Right lobe of liver (tissue), 6 donors: ENCODE measurements at regions not wholly inside any gene's neighbourhood (a gene's known extent, or its start where the extent isn't known, plus 50 kb on each side); places are given as distances from the start of the nearest gene placed in this dataset.

Experiments
- ATAC-seq, 4 donors: fragments of 200-7000 bp; cut with Tn5 transposase; one replicate each; pipeline ENCODE4 v1.9.1; 2020; ENCODE audit warnings: mild to moderate bottlenecking in 4 of 4, moderate library complexity in 4 of 4
- DNase-seq, 3 donors: peaks; one replicate each; pipeline ENCODE4 v3.0.0-alpha.2; 2020
- H3K27ac ChIP-seq, 3 donors: fragments of 200-600 bp; one replicate each; pipeline ENCODE4 v1.8.0; 2022
- H3K27me3 ChIP-seq, 2 donors: fragments of 200-600 bp; one replicate each; pipeline ENCODE4 v1.8.0; 2022
- H3K36me3 ChIP-seq, 4 donors: fragments of 200-600 bp; sonication (generic) in 1 of 4; one replicate each; pipeline versions ENCODE4 v1.5.1 to v1.8.0; 2017 to 2022; ENCODE audit warnings: control low read depth in 1 of 4
- H3K4me1 ChIP-seq, 4 donors: fragments of 200-600 bp; sonication (generic) in 1 of 4; one replicate each; pipeline versions ENCODE4 v1.5.1 to v1.8.0; 2017 to 2022; ENCODE audit warnings: control low read depth in 1 of 4
- H3K4me3 ChIP-seq, 3 donors: fragments of 200-600 bp; one replicate each; pipeline ENCODE4 v1.8.0; 2022
- H3K9me3 ChIP-seq, 4 donors: fragments of 200-600 bp; sonication (generic) in 1 of 4; one replicate each; pipeline versions ENCODE4 v1.5.1 to v1.8.0; 2017 to 2022; ENCODE audit warnings: control low read depth in 1 of 4
- POLR2A ChIP-seq: fragments of 450-650 bp; IDR thresholded peaks from one replicate; pipeline ENCODE4 v1.6.1; 2017; ENCODE audit warnings: antibody characterized with exemption, mild to moderate bottlenecking
- WGBS: methylation state at CpG from one replicate; pipeline ENCODE4 v1.1.6; 2018; ENCODE audit warnings: low coverage, low lambda C conversion rate; ENCODE audit not compliant: insufficient coverage; ENCODE audit errors: missing lambda C conversion rate; 5-methylcytosine and 5-hydroxymethylcytosine counted together
- intact Hi-C, 2 donors: fragments of 100-400 bp; cut with DNase I; formaldehyde crosslinking; loops; one replicate each; pipeline versions ENCODE4 v1.11.2 to v1.14.1; 2022
- TF ChIP-seq, protein P1 (sequence below), 4 donors: fragments of 200-600 bp in 3 of 4; fragments of 450-650 bp in 1 of 4; IDR thresholded peaks; one replicate each; pipeline versions ENCODE4 v1.5.1 to v1.8.0; 2016 to 2022; ENCODE audit warnings: antibody characterized with exemption in 4 of 4, mild to moderate bottlenecking in 2 of 4
- donor health status: DM: no; HTN: yes; CAD: no.
- donor health status: DM: no; HTN: no; CAD: no.
- donor health status: DM: no; HTN: no; CAD: no.
- donor health status: DM: no; HTN: yes; CAD: no.
- donor health status: DM: no; HTN: yes; CAD: no.

DNA sequence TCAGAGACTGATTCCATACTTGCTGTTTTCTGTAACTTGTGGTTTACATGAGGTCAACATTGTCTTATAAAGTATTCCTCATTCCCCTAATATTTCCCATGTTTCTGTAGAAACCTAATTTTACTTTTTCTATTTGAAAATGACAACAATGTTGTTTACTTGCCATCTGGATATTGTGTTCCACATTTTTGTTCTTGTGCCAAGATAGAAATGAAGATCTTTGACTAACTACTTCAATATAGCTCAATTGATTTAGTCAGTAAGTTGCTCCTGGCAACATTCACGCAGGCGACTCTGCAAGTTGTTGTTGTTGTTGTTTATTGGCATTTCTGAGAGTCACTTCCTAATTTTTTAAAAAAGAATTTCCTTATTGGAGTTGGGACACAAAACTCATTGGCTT, 69.5 kb downstream of the CAVIN2 start:
- H3K27me3 ChIP-seq, result no peaks in the 10 kb centered on the region
- H3K36me3 ChIP-seq, result no peaks in the 10 kb centered on the region
- H3K4me1 ChIP-seq, result no peaks in the 10 kb centered on the region
- H3K9me3 ChIP-seq, result no peaks in the 10 kb centered on the region
- DNase-seq, result no peak
- no peak for ATAC-seq
- intact Hi-C loops, result no loop called here
- no peak for TF ChIP-seq POLR2A
- TF ChIP-seq, protein P1, sequence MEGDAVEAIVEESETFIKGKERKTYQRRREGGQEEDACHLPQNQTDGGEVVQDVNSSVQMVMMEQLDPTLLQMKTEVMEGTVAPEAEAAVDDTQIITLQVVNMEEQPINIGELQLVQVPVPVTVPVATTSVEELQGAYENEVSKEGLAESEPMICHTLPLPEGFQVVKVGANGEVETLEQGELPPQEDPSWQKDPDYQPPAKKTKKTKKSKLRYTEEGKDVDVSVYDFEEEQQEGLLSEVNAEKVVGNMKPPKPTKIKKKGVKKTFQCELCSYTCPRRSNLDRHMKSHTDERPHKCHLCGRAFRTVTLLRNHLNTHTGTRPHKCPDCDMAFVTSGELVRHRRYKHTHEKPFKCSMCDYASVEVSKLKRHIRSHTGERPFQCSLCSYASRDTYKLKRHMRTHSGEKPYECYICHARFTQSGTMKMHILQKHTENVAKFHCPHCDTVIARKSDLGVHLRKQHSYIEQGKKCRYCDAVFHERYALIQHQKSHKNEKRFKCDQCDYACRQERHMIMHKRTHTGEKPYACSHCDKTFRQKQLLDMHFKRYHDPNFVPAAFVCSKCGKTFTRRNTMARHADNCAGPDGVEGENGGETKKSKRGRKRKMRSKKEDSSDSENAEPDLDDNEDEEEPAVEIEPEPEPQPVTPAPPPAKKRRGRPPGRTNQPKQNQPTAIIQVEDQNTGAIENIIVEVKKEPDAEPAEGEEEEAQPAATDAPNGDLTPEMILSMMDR (IDR thresholded peaks at IDR 0.05), result no peak
- H3K27ac ChIP-seq, result no peak overlapping the region
- 100% methylated on average over 2 of the region's 2 CpGs for WGBS
- no peak overlapping the region for H3K4me3 ChIP-seq

DNA sequence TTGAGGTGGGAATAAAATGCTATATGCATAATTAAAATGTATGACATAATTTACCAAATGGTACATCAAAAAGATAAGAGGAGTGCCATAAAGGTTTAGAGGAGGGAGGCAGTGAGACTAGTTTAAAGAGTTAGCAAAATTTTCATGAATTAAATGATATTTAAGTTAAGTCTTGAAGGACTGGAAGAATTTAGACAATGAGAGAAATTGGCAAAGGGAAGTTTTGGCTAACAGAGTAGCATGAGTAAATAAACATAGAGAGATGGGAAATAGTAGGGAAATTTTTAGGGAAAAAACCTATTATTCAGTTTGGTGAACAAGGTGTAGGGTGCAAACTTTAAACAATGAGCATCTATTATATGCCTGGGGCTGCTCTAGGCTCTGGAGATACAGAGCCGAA, 68.8 kb downstream of the CAVIN2 start:
- Histone ChIP-seq H3K4me1 (no peaks in the 10 kb centered on the region), H3K4me3 (no peak overlapping the region), H3K27me3 (no peaks in the 10 kb centered on the region), H3K36me3 (no peaks in the 10 kb centered on the region), H3K27ac (no peak overlapping the region), H3K9me3 (no peaks in the 10 kb centered on the region)
- intact Hi-C loops, result no loop called here
- ATAC-seq (no peak), DNase-seq (no peak)
- no peak for TF ChIP-seq POLR2A
- TF ChIP-seq, protein P1 (IDR thresholded peaks at IDR 0.05), result no peak
- 67% methylated on average over 1 of the region's 1 CpG for WGBS

DNA sequence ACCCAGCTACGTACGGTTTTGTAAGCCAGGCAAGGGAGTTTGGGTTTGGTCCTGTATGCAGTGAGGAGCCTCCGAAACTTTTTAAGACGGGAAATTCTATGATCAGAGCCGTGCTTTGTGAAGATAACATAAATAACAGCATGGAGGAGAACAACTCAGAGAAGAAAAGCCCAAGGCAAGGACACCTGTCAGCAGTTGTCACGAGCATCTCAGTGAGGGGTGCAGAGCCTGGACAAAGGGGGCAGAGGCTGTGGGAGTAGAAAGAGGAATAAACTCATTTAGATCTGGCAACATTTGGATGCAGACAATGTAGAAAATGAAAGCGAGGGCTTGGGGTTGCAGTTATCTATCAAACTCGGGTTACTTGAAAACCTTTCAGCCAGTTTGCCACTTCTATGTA, 64.5 kb downstream of the CAVIN2 start:
- H3K4me1 ChIP-seq, result no peaks in the 10 kb centered on the region
- H3K9me3 ChIP-seq, result no peaks in the 10 kb centered on the region
- H3K4me3 ChIP-seq, result no peak overlapping the region
- H3K27ac ChIP-seq, result no peak overlapping the region
- TF ChIP-seq, protein P1 (IDR thresholded peaks at IDR 0.05), result no peak
- no peak for TF ChIP-seq POLR2A
- intact Hi-C loops, result no loop called here
- DNase-seq, result no peak
- no peaks in the 10 kb centered on the region for H3K36me3 ChIP-seq
- no peaks in the 10 kb centered on the region for H3K27me3 ChIP-seq
- WGBS, result 58% methylated on average over 8 of the region's 8 CpGs
- ATAC-seq, result no peak

DNA sequence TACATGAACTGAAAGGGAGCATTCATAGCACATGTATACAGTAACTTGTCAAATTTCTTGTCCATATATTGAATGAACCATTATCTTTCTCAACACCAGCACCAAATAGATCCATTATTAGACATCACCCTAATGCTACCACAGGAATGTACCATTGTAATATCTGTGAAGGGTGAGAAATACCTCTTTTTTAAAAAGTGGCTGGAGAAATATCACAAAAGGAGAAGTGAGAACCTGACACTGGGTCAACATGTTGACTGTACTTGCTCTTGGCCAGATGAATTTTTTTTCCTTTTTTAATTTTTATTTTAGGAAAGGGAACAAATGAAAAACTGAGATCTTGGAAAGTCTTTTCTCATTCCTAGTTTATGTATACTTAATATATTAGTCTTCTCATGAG, 63.5 kb downstream of the CAVIN2 start:
- Histone ChIP-seq H3K4me1 (no peaks in the 10 kb centered on the region), H3K27ac (no peak overlapping the region), H3K9me3 (no peaks in the 10 kb centered on the region), H3K4me3 (no peak overlapping the region), H3K27me3 (no peaks in the 10 kb centered on the region), H3K36me3 (no peaks in the 10 kb centered on the region)
- TF ChIP-seq POLR2A, result no peak
- TF ChIP-seq, protein P1 (IDR thresholded peaks at IDR 0.05), result no peak
- intact Hi-C loops, result no loop called here
- ATAC-seq, result no peak
- DNase-seq, result no peak
